ENCODE measurements at regions not wholly inside any gene's neighbourhood (a gene's known extent, or its start where the extent isn't known, plus 50 kb on each side); places are given as distances from the start of the nearest gene placed in this dataset.

- no peak for TF ChIP-seq GATA2 (IDR thresholded peaks at IDR 0.05; ENCODE audit: low read depth, low read length)
- no peak for TF ChIP-seq GATA3 (IDR thresholded peaks at IDR 0.05; ENCODE audit: low read depth, low read length)
Observed at GRCh38 chr2:142234741-142235140, 103.9 kb upstream of the LRP1B start.
